Fibroblast of skin of abdomen (primary cell): ENCODE measurements at regions not wholly inside any gene's neighbourhood (a gene's known extent, or its start where the extent isn't known, plus 50 kb on each side); places are given as distances from the start of the nearest gene placed in this dataset.

Source experiments
- DNase-seq: peaks from one replicate; pipeline ENCODE4 v3.0.0-alpha.2; 2013

DNA sequence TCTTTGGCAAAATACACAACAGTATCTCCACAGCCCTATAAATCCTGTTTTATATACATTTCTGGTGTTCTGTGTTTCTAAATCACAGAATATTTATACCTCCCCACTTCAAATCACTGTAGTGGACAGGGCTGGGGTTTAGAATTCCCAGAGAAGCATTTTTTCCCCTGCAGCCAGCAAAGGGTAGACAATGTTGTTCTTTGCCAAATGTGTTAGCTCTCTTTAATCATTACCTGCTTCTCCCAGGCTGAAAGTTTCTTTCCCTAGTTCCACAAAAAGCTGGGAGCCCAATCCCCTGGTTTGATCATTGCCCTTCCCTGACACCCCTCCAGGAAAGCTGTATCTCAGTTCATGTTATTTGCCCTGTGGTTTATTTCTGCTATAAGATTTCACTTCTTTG is 520.0 kb upstream of the SPHKAP start:
- no peak for DNase-seq

DNA sequence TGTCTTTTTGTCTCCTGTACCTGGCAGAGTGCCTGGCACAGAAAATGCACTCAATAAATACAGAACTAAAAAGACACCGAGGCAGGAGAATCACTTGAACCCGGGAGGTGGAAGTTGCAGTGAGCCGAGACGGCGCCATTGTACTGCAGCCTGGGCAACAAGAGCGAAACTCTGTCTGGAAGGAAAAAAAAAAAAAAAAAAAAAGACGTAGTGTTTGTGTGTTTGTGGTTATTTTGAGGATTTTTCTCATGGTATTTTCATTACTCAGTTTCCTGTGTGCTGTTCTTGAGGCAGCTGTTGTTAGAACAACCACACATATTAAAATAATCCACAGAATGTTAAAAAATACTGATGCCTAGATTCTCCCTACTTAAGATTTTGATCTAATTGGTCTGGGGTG is 519.2 kb upstream of the SPHKAP start:
- peak; percentile 56 for DNase-seq

- DNase-seq, result no peak
These were observed 518.4 kb upstream of the SPHKAP start for GRCh38 chr2:228699888-228700287.

DNA sequence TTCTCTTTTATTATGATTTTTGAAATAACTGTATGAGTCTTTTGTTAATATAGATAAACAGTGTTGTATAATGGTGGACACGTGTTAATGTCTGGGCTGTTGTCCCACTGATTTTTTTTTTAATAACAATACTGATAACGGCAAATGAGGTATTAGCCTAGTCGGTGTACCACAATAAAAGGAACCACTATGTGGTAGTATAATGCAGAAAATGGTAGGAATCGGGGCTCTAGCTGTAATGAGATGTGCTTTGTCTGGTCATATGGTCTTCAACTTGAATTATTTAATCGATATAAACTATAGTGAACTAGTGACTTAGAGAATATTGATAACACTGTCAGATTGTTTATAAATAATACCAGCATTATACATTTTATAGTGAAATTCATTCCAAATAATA is 517.9 kb upstream of the SPHKAP start:
- no peak for DNase-seq

GRCh38 chr2:228698963-228699362 is 517.5 kb upstream of the SPHKAP start:
- no peak for DNase-seq

GRCh38 chr2:228697456-228697855 is 516.0 kb upstream of the SPHKAP start:
- no peak for DNase-seq

DNA sequence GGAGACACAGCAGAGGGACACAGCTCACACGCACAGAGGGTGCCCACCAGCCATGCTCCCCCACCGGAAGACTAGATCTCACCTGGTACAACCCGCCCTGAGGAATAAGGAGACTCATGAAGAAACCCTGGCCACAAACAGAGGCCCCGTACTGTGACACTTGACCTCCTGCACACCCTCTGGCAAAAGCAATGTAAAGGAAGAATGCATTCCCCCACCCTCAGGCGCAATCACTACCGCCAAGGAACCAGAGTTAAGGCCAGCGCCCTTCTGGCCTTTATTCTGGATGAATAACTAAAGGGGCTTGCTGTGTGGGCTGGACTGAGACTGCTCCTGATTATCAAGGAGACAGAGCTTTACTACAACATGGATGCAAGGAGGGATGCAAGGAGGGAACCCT is 509.2 kb upstream of the SPHKAP start:
- DNase-seq, result no peak

DNA sequence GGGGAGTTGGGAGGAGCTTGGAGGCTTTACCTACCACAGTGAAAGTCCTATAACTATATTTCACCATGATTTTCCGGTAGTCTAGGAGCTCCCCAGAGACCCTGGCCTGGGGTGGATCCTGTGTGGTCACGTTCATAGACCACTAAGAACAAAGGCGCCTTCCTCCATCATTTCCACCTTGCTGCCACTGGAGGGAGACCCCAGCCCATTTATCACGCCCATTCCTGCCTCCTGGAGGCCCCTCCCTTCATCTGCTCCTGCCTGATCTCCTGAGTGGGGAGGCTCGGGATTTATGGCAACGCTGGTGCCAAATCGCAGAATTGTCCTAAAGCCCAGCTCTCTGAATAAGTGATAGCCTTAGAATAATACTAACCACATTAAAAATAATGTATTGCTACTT is 507.6 kb upstream of the SPHKAP start:
- peak; percentile 39 for DNase-seq

DNA sequence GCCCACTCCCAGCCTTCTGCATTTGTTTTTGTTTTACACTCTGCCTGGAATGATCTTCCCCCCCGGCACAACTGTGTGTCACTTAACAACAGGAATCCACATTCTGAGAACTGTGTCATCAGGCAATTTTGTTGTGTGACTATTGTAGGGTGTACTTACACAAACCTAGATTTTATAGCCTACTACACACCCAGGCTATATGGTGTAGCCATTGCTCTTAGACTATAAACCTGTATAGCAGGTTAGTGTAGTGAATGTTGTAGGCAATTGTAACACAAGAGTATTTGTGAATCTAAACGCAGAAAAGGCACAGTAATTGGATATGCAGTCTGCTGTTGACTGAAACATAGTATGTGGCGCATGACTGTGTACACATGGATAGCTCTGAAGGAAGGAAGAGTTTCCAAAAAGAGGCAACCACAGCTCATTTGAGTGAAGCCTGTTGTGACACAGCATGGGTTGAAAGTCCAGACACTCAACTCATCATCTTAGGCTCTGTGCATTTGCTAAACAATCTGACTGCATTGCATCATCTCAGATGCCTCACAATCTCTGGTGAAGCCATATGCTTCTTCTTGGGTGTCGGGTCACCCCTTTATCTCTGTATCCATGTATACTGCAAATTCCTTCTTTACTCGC is 506.6 kb upstream of the SPHKAP start:
- DNase-seq, result peak; percentile 77

DNA sequence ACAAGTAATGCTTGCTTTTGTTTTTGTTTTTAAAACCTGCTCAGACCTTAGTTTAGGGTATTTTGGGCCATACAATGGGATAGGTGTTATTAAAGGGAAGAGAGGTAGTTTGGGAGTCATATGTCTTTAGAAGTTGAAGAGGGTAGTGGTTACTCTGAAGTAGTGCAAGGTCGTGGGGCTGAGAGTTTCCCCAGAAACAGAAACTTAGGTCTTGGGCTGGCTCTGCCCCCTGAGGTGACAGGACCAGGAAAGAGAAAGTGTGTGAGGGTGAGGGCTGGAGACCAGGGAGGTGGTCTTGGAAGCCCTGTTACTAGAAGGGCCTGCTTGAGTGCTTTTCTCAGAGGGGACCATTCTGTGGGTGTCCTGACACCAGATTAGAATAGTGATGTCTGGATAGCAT is 500.5 kb upstream of the SPHKAP start:
- no peak for DNase-seq

DNA sequence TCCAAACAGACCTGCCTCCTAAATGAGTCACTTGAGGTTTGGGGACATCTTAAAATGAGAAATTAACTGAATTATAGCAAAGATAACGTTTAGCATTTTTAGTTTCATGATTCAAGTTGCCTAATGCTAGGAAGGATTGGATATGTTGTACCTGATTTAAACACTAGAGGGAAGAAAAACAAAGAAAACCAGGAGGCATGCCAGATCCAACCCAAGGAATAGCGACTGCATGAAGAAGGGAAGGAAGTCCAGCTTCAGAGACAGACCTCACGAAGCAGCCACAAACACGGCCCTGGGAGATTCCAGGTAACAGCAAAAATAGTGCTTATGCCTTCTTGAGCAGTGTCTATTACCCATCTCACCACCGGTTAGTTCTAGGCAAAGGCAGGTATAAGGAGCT is 499.9 kb upstream of the SPHKAP start:
- DNase-seq, result peak; percentile 67

GRCh38 chr2:228678110-228678509 is 496.6 kb upstream of the SPHKAP start:
- no peak for DNase-seq

DNA sequence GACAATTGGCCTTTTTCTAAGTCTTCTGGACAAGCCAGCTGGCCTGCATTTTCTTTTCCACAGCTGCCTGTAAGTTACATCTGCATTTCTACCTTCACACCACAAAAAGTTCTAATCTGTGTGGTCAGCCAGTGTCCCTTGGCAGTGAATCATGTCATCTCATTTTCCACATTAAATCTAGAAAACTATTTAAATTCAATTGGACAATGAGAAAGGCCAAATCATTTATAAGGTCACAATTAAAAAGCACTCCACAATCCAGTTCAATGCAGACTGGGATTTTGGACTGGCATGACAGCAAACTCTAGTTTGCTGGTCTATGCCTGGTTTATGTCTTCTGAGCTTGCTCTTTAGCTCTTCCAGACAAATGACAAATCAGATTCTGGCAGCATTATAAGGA is 494.2 kb upstream of the SPHKAP start:
- DNase-seq, result peak; percentile 45

GRCh38 chr2:228675091-228675490 is 493.6 kb upstream of the SPHKAP start:
- DNase-seq, result peak; percentile 81

- no peak for DNase-seq
These were observed 492.5 kb upstream of the SPHKAP start for GRCh38 chr2:228673876-228674554.

DNA sequence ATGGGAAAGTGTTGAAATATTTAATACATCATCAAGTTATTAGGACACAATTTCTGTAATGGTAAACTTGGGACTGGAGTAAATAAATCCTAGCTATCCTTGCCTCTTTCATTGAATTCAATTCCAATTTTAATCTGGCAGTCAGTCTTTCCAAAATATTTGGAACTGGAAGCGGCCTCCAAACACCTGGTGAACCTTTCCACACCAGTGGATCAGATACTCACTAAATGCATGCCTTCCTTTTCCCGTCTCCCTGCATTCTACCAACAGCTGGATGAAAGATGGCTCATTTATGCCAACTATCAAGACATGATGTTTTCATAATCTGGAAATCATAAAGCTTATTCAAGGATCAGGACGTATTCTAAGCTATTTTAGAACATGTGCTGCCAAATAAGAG is 488.2 kb upstream of the SPHKAP start:
- DNase-seq, result no peak

GRCh38 chr2:228665232-228665631 is 483.7 kb upstream of the SPHKAP start:
- DNase-seq, result no peak

DNA sequence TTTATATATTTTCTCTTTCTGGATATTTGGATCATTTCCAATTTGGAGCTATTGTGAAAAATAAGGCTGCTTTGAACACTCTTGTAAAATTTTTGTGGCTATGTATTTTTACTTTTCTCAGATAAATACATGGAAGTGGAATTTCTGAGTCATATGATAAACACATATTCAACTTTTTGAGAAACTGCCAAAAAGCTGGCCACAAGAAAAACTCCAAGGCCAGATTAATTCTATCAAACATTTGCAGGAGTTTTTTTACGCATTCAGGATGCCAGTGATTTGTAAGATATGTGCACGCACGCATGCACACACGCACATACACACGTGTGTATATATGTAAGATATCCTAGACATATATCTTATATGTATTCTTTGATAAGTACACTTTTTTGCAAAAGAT is 477.5 kb upstream of the SPHKAP start:
- DNase-seq, result peak; percentile 77

DNA sequence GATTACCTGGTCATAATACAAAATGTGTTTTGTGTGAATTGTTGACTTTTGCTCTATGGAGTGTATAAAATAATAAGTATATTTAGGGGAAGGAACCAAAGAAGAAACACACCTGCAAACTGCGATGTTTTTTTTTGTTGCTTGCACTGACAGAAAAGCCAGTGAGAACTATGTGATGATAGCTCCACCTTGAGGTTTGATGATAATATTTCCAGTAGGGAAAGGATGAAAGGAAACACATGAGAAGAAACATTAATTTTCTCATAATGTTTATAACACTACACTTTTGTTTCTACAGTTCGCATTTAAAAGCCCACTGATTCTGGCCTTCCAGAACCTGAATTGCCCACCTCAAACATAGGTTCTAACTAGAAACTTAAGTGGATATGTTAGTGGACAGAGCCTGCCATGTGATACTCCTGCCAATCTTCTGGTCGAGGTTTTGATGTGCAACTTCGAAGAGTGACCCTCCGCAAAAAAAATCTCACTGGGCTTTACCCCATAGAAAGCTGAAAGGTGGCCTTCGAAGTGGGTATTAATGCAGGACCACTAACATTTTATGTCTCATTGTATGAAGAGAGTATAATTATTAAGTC is 476.4 kb upstream of the SPHKAP start:
- peak; percentile 45 for DNase-seq

GRCh38 chr2:228655331-228655730 is 473.8 kb upstream of the SPHKAP start:
- peak; percentile 29 for DNase-seq

- no peak for DNase-seq
These were observed 473.2 kb upstream of the SPHKAP start for GRCh38 chr2:228654707-228655106.

GRCh38 chr2:228653884-228654283 is 472.4 kb upstream of the SPHKAP start:
- no peak for DNase-seq

DNA sequence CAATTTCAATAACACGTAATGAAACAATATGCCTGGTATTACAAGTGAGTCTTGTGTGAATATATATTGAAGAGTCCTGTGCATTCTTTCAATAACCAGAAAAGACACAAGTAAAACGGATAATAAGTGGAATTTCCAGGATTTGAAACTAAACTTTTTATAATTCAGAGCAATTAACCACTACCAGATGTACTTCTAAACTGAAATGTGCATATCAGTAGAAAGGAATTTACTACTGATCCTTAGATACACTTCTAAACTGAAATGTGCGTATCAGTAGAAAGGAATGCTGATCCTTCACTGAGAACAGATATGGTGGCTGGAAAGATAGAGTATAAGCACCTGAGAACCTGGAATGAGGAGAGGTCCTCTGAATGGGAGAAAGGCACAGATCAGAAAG is 470.9 kb upstream of the SPHKAP start:
- DNase-seq, result peak; percentile 67

GRCh38 chr2:228649876-228650275 is 468.4 kb upstream of the SPHKAP start:
- no peak for DNase-seq
